ENCODE measurements at regions not wholly inside any gene's neighbourhood (a gene's known extent, or its start where the extent isn't known, plus 50 kb on each side); places are given as distances from the start of the nearest gene placed in this dataset.

- TF ChIP-seq CTCF (IDR thresholded peaks at IDR 0.05; ENCODE audit: low read depth, low read length, poor library complexity, severe bottlenecking) (no peak), EZH2phosphoT487 (IDR thresholded peaks at IDR 0.05; ENCODE audit: borderline replicate concordance, low read length) (no peak)
These were observed 72.1 kb downstream of the TTC32 start for GRCh38 chr2:19829672-19830071.

Data from DOHH2 (cell line).